ENCODE measurements at regions not wholly inside any gene's neighbourhood (a gene's known extent, or its start where the extent isn't known, plus 50 kb on each side); places are given as distances from the start of the nearest gene placed in this dataset.

- no peak overlapping the region for H3K27ac ChIP-seq
- H4K20me1 ChIP-seq (ENCODE audit: insufficient read depth): no peaks in the 10 kb centered on the region
- peaks cover 23% of the 10 kb centered on the region for H3K27me3 ChIP-seq (ENCODE audit: insufficient read depth, low read depth)
- H2AFZ ChIP-seq (ENCODE audit: low read depth): no peak overlapping the region
- no peak overlapping the region for H3K9ac ChIP-seq
- no peak overlapping the region for H3K4me2 ChIP-seq
- H3K4me1 ChIP-seq (ENCODE audit: low read depth, poor library complexity, severe bottlenecking): no peaks in the 10 kb centered on the region
- no peak overlapping the region for H3K4me3 ChIP-seq (IDR thresholded peaks at IDR 0.05; ENCODE audit: insufficient read depth, low read depth, low read length)
- H3K79me2 ChIP-seq (ENCODE audit: insufficient read depth, low read depth): no peaks in the 10 kb centered on the region
- H3K36me3 ChIP-seq (ENCODE audit: insufficient read depth): no peaks in the 10 kb centered on the region
- TF ChIP-seq CTCF (conservative IDR thresholded peaks at IDR 0.05; ENCODE audit: low read depth, low read length): no peak
These were observed 126.9 kb downstream of the PTPRS start for GRCh38 chr19:5213667-5214066.

DNA sequence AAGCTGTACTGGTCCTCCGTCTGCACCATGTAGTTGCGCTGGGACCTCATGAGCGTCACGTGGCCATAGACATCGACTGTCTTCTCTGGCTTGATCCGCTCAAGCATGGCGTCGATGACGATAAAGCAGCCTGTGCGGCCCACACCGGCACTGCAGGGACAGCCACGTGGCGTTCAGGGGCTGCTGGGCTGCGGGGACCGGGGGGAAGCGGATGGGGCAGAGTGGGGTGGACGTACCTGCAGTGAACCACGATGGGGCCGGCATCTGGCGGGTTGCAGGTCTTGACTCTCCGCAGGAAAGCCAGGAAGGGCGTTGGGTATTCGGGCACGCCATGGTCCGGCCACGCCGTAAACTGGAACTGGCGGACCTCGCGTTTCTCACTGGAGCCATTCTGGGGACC is 128.5 kb downstream of the PTPRS start:
- H3K4me2 ChIP-seq: no peak overlapping the region
- no peaks in the 10 kb centered on the region for H3K4me1 ChIP-seq (ENCODE audit: low read depth, poor library complexity, severe bottlenecking)
- H3K79me2 ChIP-seq (ENCODE audit: insufficient read depth, low read depth): no peaks in the 10 kb centered on the region
- H3K4me3 ChIP-seq (IDR thresholded peaks at IDR 0.05; ENCODE audit: insufficient read depth, low read depth, low read length): no peak overlapping the region
- no peaks in the 10 kb centered on the region for H3K36me3 ChIP-seq (ENCODE audit: insufficient read depth)
- no peaks in the 10 kb centered on the region for H4K20me1 ChIP-seq (ENCODE audit: insufficient read depth)
- TF ChIP-seq CTCF (conservative IDR thresholded peaks at IDR 0.05; ENCODE audit: low read depth, low read length): no peak
- H3K27me3 ChIP-seq (ENCODE audit: insufficient read depth, low read depth): peaks cover 13% of the 10 kb centered on the region; the same call in 1 of the 2 replicates
- H3K9ac ChIP-seq: no peak overlapping the region
- no peak overlapping the region for H2AFZ ChIP-seq (ENCODE audit: low read depth)
- H3K27ac ChIP-seq: no peak overlapping the region

DNA sequence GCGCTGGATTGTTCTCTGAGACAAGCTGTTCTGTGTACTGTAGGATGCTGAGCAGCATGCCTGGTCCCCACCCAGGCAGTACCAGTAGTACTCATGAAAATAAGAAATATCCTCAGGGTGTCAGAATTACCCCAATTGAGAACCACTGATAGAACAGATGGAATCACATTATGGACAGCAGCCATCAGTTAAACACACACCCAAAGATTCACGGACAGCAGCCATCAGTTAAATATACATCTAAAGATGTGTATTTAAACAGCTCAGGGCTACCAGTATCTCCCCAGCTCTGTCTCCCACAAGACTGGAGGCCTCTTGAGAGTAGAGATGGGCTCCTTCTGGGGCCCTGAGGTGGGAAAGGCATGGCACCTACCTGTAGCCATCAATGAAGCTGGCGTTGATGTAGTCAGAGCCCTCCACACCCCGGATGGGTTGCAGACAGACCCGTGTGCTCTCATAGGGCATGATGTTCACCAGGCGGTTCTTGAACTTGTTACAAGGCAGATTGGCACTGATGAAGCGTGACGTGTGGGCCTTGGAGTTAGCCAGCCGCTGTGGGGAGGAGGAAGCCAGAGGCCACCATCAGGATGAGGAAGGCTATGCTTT is 129.3 kb downstream of the PTPRS start:
- peaks cover 12% of the 10 kb centered on the region; the same call in 1 of the 2 replicates for H3K27me3 ChIP-seq (ENCODE audit: insufficient read depth, low read depth)
- H3K36me3 ChIP-seq (ENCODE audit: insufficient read depth): no peaks in the 10 kb centered on the region
- H3K4me2 ChIP-seq: no peak overlapping the region

DNA sequence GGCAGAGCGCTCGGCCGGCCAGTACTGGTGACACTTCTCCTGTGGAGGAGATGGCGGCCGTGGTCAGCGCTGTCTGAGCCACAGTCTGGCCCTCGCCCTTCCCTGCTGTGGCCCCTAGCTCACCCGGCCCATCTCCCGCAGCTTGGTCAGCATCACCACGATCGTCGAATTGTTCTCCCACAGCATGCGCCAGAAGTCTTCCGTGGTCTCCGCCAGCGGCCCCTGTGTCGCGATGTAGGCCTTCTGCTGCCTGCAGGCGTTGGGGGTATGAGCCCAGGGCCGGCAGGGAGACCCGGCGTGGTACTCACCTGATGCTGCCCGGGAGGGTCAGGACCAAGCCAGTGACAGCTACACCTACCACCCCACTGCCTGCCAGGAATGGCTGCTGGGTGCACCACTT is 130.1 kb downstream of the PTPRS start:
- H3K36me3 ChIP-seq (ENCODE audit: insufficient read depth): no peaks in the 10 kb centered on the region
- TF ChIP-seq CTCF (conservative IDR thresholded peaks at IDR 0.05; ENCODE audit: low read depth, low read length): no peak

More for the DNA sequence above, 129.3 kb downstream of the PTPRS start:
- Histone ChIP-seq H2AFZ (ENCODE audit: low read depth) (no peak overlapping the region), H3K4me3 (IDR thresholded peaks at IDR 0.05; ENCODE audit: insufficient read depth, low read depth, low read length) (no peak overlapping the region), H3K79me2 (ENCODE audit: insufficient read depth, low read depth) (no peaks in the 10 kb centered on the region), H4K20me1 (ENCODE audit: insufficient read depth) (no peaks in the 10 kb centered on the region), H3K9ac (no peak overlapping the region), H3K4me1 (ENCODE audit: low read depth, poor library complexity, severe bottlenecking) (no peaks in the 10 kb centered on the region), H3K27ac (no peak overlapping the region)
- TF ChIP-seq CTCF (conservative IDR thresholded peaks at IDR 0.05; ENCODE audit: low read depth, low read length): no peak

More for the DNA sequence above, 130.1 kb downstream of the PTPRS start:
- H2AFZ ChIP-seq (ENCODE audit: low read depth): no peak overlapping the region
- H3K4me2 ChIP-seq: no peak overlapping the region
- no peaks in the 10 kb centered on the region for H4K20me1 ChIP-seq (ENCODE audit: insufficient read depth)
- no peaks in the 10 kb centered on the region for H3K4me1 ChIP-seq (ENCODE audit: low read depth, poor library complexity, severe bottlenecking)
- peaks cover 14% of the 10 kb centered on the region; the same call in 1 of the 2 replicates for H3K27me3 ChIP-seq (ENCODE audit: insufficient read depth, low read depth)
- H3K4me3 ChIP-seq (IDR thresholded peaks at IDR 0.05; ENCODE audit: insufficient read depth, low read depth, low read length): no peak overlapping the region
- H3K27ac ChIP-seq: no peak overlapping the region
- H3K79me2 ChIP-seq (ENCODE audit: insufficient read depth, low read depth): no peaks in the 10 kb centered on the region
- no peak overlapping the region for H3K9ac ChIP-seq

All from KMS-11 (cell line).